Esophagus muscularis mucosa (tissue), 3 donors: ENCODE measurements at regions not wholly inside any gene's neighbourhood (a gene's known extent, or its start where the extent isn't known, plus 50 kb on each side); places are given as distances from the start of the nearest gene placed in this dataset.

Experiments used
- POLR2AphosphoS5 ChIP-seq, 2 donors: sonication (generic); formaldehyde crosslinking; IDR thresholded peaks; one replicate each; pipeline ENCODE4 v1.6.1; 2017; ENCODE audit warnings: antibody characterized with exemption in 2 of 2
- TF ChIP-seq, protein P1 (sequence below), 3 experiments: fragments of 200-600 bp in 2 of 3; fragments of 450-650 bp in 1 of 3; sonication (generic) in 2 of 3; IDR thresholded peaks; one replicate each; pipeline ENCODE4 v1.5.1; 2017 to 2019; ENCODE audit warnings: antibody characterized with exemption in 3 of 3, mild to moderate bottlenecking in 2 of 3, moderate library complexity in 1 of 3

DNA sequence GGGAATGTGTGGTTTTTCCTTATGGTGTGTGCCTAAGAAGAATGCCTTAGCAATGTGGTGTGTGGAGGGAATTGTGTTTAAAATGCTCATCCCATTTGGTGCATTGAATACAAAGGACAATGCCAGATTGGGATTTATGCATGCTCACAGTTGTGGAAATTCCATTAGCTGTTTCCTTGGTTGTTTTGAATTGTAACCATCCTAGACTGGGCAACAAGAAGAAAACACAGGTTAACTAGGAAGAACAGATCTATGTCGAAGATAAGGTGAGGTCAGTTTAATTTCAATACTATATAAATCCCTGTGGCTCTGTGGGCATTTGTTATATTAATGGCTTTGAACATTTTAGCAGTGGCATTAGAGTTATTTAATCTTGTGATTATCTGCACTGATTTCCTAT lies 266.8 kb downstream of the MAT2B start:
- TF ChIP-seq, protein P1, sequence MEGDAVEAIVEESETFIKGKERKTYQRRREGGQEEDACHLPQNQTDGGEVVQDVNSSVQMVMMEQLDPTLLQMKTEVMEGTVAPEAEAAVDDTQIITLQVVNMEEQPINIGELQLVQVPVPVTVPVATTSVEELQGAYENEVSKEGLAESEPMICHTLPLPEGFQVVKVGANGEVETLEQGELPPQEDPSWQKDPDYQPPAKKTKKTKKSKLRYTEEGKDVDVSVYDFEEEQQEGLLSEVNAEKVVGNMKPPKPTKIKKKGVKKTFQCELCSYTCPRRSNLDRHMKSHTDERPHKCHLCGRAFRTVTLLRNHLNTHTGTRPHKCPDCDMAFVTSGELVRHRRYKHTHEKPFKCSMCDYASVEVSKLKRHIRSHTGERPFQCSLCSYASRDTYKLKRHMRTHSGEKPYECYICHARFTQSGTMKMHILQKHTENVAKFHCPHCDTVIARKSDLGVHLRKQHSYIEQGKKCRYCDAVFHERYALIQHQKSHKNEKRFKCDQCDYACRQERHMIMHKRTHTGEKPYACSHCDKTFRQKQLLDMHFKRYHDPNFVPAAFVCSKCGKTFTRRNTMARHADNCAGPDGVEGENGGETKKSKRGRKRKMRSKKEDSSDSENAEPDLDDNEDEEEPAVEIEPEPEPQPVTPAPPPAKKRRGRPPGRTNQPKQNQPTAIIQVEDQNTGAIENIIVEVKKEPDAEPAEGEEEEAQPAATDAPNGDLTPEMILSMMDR (IDR thresholded peaks at IDR 0.05) = no peak
- TF ChIP-seq POLR2AphosphoS5 (IDR thresholded peaks at IDR 0.05) = no peak
